ENCODE measurements at regions not wholly inside any gene's neighbourhood (a gene's known extent, or its start where the extent isn't known, plus 50 kb on each side); places are given as distances from the start of the nearest gene placed in this dataset. TPM values are rescaled to one million over a fixed set of nuclear protein-coding genes. Genes with fewer than 3 reads are reported as not detected.

DNA sequence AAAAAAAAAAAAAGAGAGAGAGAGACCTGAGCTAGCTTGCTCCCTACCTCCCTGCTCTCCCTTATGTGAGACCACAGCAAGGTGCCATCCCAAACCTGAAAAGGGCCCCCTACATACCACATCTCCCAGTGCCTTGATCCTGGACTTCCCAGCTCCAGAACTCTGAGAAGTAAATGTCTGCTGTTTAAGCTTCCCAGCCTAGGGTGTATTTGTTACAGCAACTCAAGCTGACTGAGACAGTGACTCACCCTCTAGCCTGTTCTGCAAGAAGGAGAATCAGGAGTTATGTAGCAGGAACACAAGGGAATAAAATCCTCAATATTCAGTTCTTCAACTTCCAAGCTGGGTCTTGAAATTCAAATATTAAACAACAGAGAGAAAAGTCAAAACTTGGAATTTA lies 52.1 kb upstream of the TMEM72 start:
- DNase-seq (ENCODE audit: low spot score): no peak
- TF ChIP-seq, protein P1, sequence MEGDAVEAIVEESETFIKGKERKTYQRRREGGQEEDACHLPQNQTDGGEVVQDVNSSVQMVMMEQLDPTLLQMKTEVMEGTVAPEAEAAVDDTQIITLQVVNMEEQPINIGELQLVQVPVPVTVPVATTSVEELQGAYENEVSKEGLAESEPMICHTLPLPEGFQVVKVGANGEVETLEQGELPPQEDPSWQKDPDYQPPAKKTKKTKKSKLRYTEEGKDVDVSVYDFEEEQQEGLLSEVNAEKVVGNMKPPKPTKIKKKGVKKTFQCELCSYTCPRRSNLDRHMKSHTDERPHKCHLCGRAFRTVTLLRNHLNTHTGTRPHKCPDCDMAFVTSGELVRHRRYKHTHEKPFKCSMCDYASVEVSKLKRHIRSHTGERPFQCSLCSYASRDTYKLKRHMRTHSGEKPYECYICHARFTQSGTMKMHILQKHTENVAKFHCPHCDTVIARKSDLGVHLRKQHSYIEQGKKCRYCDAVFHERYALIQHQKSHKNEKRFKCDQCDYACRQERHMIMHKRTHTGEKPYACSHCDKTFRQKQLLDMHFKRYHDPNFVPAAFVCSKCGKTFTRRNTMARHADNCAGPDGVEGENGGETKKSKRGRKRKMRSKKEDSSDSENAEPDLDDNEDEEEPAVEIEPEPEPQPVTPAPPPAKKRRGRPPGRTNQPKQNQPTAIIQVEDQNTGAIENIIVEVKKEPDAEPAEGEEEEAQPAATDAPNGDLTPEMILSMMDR (IDR thresholded peaks at IDR 0.05): no peak
- ATAC-seq (ENCODE audit: low FRiP score): no peak

GRCh38 chr10:44859546-44860285 lies 51.4 kb upstream of the TMEM72 start:
- DNase-seq (ENCODE audit: low spot score) (no peak), ATAC-seq (ENCODE audit: low FRiP score) (no peak)
- TF ChIP-seq, protein P1 (IDR thresholded peaks at IDR 0.05): no peak

DNA sequence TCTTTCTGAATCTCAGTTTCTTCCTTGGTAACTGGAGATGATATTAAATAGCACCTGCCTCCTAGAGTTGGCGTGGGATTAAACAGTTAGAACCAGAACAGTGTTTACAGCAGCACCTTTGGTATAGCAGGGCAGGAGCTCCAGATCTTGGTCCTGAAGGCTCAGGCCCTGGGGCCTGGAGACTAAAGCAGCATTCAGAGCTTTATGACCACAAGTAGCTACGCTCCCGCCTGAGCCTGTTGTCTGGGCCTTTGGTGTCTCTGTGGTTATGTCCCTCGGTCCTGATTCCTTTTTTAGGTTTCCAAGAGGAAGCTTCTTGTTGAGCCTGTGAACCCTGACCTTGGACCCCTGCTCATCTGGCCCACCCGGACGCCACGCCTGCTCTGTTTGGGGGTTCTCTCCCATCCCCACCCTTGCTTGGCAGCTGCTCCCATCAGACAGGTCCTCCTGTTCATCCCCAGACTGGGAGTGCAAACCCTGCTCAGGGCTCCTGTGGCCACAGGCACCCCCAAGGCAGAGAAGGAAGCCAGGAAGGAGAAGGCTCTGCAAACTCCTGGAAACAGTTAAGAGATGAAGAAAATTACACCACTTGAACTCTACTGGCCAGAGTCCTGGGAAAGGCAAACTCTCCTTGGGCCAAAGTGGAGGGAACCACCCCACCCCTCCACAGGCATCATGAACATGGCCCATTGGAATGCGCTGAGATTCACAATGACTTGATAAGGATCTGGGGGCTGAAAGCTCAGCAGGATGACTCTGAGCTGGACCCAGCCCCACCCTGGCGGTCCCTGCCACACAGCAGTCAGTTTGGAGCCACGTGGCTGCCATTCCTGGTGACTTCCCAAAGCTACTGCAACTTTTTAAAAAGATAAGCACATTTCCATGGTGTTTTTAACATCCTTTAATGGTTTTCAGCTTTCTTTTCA lies 50.1 kb upstream of the TMEM72 start:
- DNase-seq (ENCODE audit: low spot score): no peak
- TF ChIP-seq, protein P1 (IDR thresholded peaks at IDR 0.05): no peak
- no peak for ATAC-seq (ENCODE audit: low FRiP score)

Small RNA genes lying in the stretch of these regions (small RNA-seq; reads per million reads assigned to genes)
- gene AL356157.2: not detected
